Ovary (tissue), 3 donors: ENCODE measurements at regions not wholly inside any gene's neighbourhood (a gene's known extent, or its start where the extent isn't known, plus 50 kb on each side); places are given as distances from the start of the nearest gene placed in this dataset.

Experiments
- EP300 ChIP-seq: sonication (generic); formaldehyde crosslinking; IDR thresholded peaks from one replicate; pipeline ENCODE4 v1.6.1; 2017; ENCODE audit warnings: antibody characterized with exemption
- POLR2A ChIP-seq: fragments of 450-650 bp; IDR thresholded peaks from one replicate; pipeline ENCODE4 v1.6.1; 2017; ENCODE audit warnings: antibody characterized with exemption, mild to moderate bottlenecking, moderate library complexity
- TF ChIP-seq, protein P1 (sequence below), 3 donors: fragments of 450-650 bp in 2 of 3; fragments of 200-600 bp in 1 of 3; IDR thresholded peaks; one replicate each; pipeline versions ENCODE4 v1.5.1 to v1.8.0; 2016 to 2022; ENCODE audit warnings: antibody characterized with exemption in 3 of 3, mild to moderate bottlenecking in 1 of 3
- donor health status: DM: no; HTN: no; CAD: no.

DNA sequence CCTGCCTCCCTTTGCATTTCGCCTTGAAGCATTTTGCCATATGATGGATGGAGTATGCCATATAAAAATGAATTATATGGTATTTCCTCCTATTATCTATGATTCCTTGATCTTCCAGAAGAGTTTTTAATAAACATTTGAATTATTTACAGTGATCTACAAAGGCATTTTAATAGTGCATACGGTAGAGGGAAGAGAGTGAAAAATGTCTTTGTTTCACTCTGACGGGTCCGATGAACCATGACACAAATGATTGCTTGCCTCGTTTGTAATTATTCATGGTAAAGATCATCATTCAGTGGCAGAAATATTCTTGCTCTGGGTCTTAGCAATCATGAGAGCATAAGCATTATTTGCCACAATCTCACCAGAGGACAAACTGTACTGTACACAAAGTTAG lies 1010.9 kb downstream of the NTRK3 start:
- TF ChIP-seq, protein P1, sequence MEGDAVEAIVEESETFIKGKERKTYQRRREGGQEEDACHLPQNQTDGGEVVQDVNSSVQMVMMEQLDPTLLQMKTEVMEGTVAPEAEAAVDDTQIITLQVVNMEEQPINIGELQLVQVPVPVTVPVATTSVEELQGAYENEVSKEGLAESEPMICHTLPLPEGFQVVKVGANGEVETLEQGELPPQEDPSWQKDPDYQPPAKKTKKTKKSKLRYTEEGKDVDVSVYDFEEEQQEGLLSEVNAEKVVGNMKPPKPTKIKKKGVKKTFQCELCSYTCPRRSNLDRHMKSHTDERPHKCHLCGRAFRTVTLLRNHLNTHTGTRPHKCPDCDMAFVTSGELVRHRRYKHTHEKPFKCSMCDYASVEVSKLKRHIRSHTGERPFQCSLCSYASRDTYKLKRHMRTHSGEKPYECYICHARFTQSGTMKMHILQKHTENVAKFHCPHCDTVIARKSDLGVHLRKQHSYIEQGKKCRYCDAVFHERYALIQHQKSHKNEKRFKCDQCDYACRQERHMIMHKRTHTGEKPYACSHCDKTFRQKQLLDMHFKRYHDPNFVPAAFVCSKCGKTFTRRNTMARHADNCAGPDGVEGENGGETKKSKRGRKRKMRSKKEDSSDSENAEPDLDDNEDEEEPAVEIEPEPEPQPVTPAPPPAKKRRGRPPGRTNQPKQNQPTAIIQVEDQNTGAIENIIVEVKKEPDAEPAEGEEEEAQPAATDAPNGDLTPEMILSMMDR (IDR thresholded peaks at IDR 0.05) = no peak
- TF ChIP-seq POLR2A = no peak
- no peak for TF ChIP-seq EP300
